HG02763 (cell line): ENCODE measurements at regions not wholly inside any gene's neighbourhood (a gene's known extent, or its start where the extent isn't known, plus 50 kb on each side); places are given as distances from the start of the nearest gene placed in this dataset.

Experiments
- ATAC-seq: cut with Tn5 transposase; IDR thresholded peaks from one replicate; pipeline ENCODE4 v1.9.1; 2021; ENCODE audit warnings: mild to moderate bottlenecking, moderate library complexity; ENCODE audit not compliant: unreplicated experiment

- no peak for ATAC-seq
These were observed 105.2 kb downstream of the FAS start for GRCh38 chr10:89095701-89096391.

GRCh38 chr10:89093728-89094127 lies 103.1 kb downstream of the FAS start:
- no peak for ATAC-seq

GRCh38 chr10:89092981-89093380 lies 102.4 kb downstream of the FAS start:
- no peak for ATAC-seq

- no peak for ATAC-seq
These were observed 101.8 kb downstream of the FAS start for GRCh38 chr10:89092439-89092838.

- ATAC-seq, result no peak
These were observed 100.9 kb downstream of the FAS start for GRCh38 chr10:89091496-89091895.

GRCh38 chr10:89090756-89091445 lies 100.3 kb downstream of the FAS start:
- ATAC-seq, result no peak

- no peak for ATAC-seq
These were observed 96.4 kb downstream of the FAS start for GRCh38 chr10:89086801-89087521.

GRCh38 chr10:89085153-89085552 lies 94.6 kb downstream of the FAS start:
- no peak for ATAC-seq

GRCh38 chr10:89082086-89082485 lies 91.5 kb downstream of the FAS start:
- no peak for ATAC-seq

- ATAC-seq, result no peak
These were observed 90.1 kb downstream of the FAS start for GRCh38 chr10:89080660-89081059.

GRCh38 chr10:89079961-89080360 lies 89.4 kb downstream of the FAS start:
- ATAC-seq, result no peak

GRCh38 chr10:89078724-89079672 lies 88.4 kb downstream of the FAS start:
- no peak for ATAC-seq

GRCh38 chr10:89076120-89076519 lies 85.5 kb downstream of the FAS start:
- ATAC-seq, result no peak

GRCh38 chr10:89075631-89076030 lies 85.0 kb downstream of the FAS start:
- ATAC-seq, result no peak

GRCh38 chr10:89074120-89074519 lies 83.5 kb downstream of the FAS start:
- no peak for ATAC-seq

- ATAC-seq, result no peak
These were observed 83.1 kb downstream of the FAS start for GRCh38 chr10:89073719-89074118.

GRCh38 chr10:89069589-89069988 lies 79.0 kb downstream of the FAS start:
- ATAC-seq, result no peak
